ENCODE measurements at regions not wholly inside any gene's neighbourhood (a gene's known extent, or its start where the extent isn't known, plus 50 kb on each side); places are given as distances from the start of the nearest gene placed in this dataset.

DNA sequence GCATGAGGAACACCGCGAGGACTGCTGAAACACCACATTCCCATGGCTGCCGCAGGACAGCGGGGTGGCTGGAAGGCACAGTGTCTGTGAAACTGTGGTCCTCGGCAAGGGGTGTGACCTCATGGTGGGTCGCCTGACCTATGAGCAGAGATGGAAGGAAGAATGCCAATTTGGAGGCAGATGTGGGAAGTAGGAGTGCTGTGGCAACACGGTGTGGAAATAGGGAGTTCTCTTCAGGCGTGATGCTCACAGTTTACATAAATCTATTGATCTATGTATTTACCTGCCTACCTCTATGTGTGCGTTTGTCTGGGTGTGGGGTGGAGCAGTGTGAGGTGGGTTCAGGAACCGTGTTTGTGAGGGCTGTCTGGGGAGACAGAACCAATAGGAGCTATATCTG is 62.3 kb upstream of the LSM6 start:
- Histone ChIP-seq H3K27ac (ENCODE audit: low read depth, low read length) (no peak overlapping the region), H3K36me3 (ENCODE audit: control insufficient read depth in 2 of 4, insufficient read depth in 4 of 4, low read length in 3 of 4) (no peaks in the 10 kb centered on the region), H3K9ac (replicated peaks in 1 of 4; ENCODE audit: extremely low read depth in 1 of 4, low read depth in 3 of 4, low read length in 3 of 4) (no peak overlapping the region), H3K79me1 (ENCODE audit: low read depth, low read length) (no peaks in the 10 kb centered on the region), H2BK120ac (replicated peaks; ENCODE audit: low read depth, low read length) (no peak overlapping the region), H2BK15ac (ENCODE audit: low read length) (no peak overlapping the region), H4K91ac (replicated peaks; ENCODE audit: insufficient read length, low read length) (no peak overlapping the region), H3K9me3 (ENCODE audit: insufficient read depth in 2 of 2, low read depth in 1 of 2, low read length in 1 of 2) (no peaks in the 10 kb centered on the region), H2AFZ (ENCODE audit: low read length) (no peak overlapping the region), H3K4me2 (ENCODE audit: insufficient read depth in 1 of 2, low read depth in 2 of 2, low read length in 2 of 2) (no peak overlapping the region), H4K8ac (ENCODE audit: extremely low read depth, insufficient read depth, low read length) (no peak overlapping the region), H2AK5ac (ENCODE audit: low read depth, low read length) (no peak overlapping the region), H3K56ac (replicated peaks; ENCODE audit: insufficient read length, low read depth, low read length) (no peak overlapping the region), H4K5ac (ENCODE audit: insufficient read length, low read depth, low read length) (no peak overlapping the region), H2BK5ac (ENCODE audit: low read depth, low read length) (no peak overlapping the region), H2BK20ac (ENCODE audit: low read length) (no peak overlapping the region), H3K23ac (ENCODE audit: insufficient read length) (no peak overlapping the region), H3K4ac (replicated peaks; ENCODE audit: insufficient read length, low read depth, low read length) (no peak overlapping the region), H3K79me2 (ENCODE audit: control insufficient read depth in 1 of 2, insufficient read depth in 2 of 2, low read length in 2 of 2) (no peaks in the 10 kb centered on the region), H3K4me1 (replicated peaks in 1 of 4; ENCODE audit: control insufficient read depth in 3 of 4, insufficient read depth in 4 of 4, low read length in 3 of 4) (no peaks in the 10 kb centered on the region), H3K27me3 (replicated peaks in 1 of 4; ENCODE audit: control insufficient read depth in 3 of 4, extremely low read depth in 1 of 4, insufficient read depth in 3 of 4, low read length in 3 of 4) (no peaks in the 10 kb centered on the region), H3K14ac (ENCODE audit: insufficient read length) (no peak overlapping the region), H4K20me1 (replicated peaks in 1 of 2; ENCODE audit: control insufficient read depth in 1 of 2, insufficient read depth in 2 of 2, low read length in 2 of 2) (no peaks in the 10 kb centered on the region), H2BK12ac (ENCODE audit: low read depth, low read length) (no peak overlapping the region), H3K23me2 (ENCODE audit: low read depth, low read length) (no peaks in the 10 kb centered on the region; the same call in 1 of the 2 replicates), H3K18ac (ENCODE audit: extremely low read depth, low read length) (no peak overlapping the region), H3K4me3 (ENCODE audit: extremely low read depth in 1 of 4, insufficient read depth in 2 of 4, low read depth in 3 of 4, low read length in 4 of 4) (no peak overlapping the region)
- TF ChIP-seq POU5F1 (IDR thresholded peaks at IDR 0.05; ENCODE audit: low read depth, low read length) (no peak), SP4 (IDR thresholded peaks at IDR 0.05; ENCODE audit: low read length) (no peak), SIX5 (IDR thresholded peaks at IDR 0.05; ENCODE audit: low read depth, low read length) (no peak), CHD2 (IDR thresholded peaks at IDR 0.05; ENCODE audit: low read length) (no peak), SP1 (IDR thresholded peaks at IDR 0.05; ENCODE audit: low read depth, low read length) (no peak), RNF2 (IDR thresholded peaks at IDR 0.05; ENCODE audit: borderline replicate concordance, low read depth, low read length, missing control alignments, poor library complexity, severe bottlenecking) (no peak), MAFK (IDR thresholded peaks at IDR 0.05; ENCODE audit: low read depth, low read length) (no peak), CHD1 (IDR thresholded peaks at IDR 0.05; ENCODE audit: low read depth, low read length) (no peak), RFX5 (IDR thresholded peaks at IDR 0.05; ENCODE audit: borderline replicate concordance, low read depth, low read length) (no peak), CEBPB (IDR thresholded peaks at IDR 0.05; ENCODE audit: low read depth, low read length) (no peak)
- FAIRE-seq (no peak), DNase-seq (ENCODE audit: low read depth in 1 of 2, low spot score in 2 of 2) (no peak)
- ChIA-PET POLR2A (ENCODE audit: partially characterized antibody) (no interaction called here), CTCF (ENCODE audit: partially characterized antibody) (interaction anchor here (0.7 to 1.5 kb wide), 3 partner anchors 14 to 18 kb away, joined by 3 read pairs; no protein-coding TSS in a partner anchor)
- WGBS, 2 experiments (ENCODE audit: extremely low coverage in 1 of 2, insufficient coverage in 1 of 2, insufficient read length in 1 of 2, insufficient replicate concordance in 2 of 2, low coverage in 1 of 2, low lambda C conversion rate in 2 of 2, missing lambda C conversion rate in 1 of 2), result 95% methylated on average over 10 of the region's 10 CpGs; no CpG with 5 or more reads in 1 of the 2 experiments

Measured in H1 (cell line).